ENCODE measurements at regions not wholly inside any gene's neighbourhood (a gene's known extent, or its start where the extent isn't known, plus 50 kb on each side); places are given as distances from the start of the nearest gene placed in this dataset.

- TF ChIP-seq CTCF (conservative IDR thresholded peaks at IDR 0.05 in 1 of 2, IDR thresholded peaks at IDR 0.05 in 1 of 2; ENCODE audit: low read depth in 1 of 2, low read length in 2 of 2) (no peak), EZH2 (IDR thresholded peaks at IDR 0.05; ENCODE audit: low read length, missing control alignments) (no peak)
Observed at GRCh38 chr5:30832519-30832918, 361.0 kb upstream of the CDH6 start.

All from fibroblast of lung (primary cell).